Mesothelial cell of epicardium (in vitro differentiated cells): ENCODE measurements at regions not wholly inside any gene's neighbourhood (a gene's known extent, or its start where the extent isn't known, plus 50 kb on each side); places are given as distances from the start of the nearest gene placed in this dataset.

Experiments
- DNase-seq, 2 experiments: peaks; one replicate each; pipeline ENCODE4 v3.0.0; 2021; ENCODE audit warnings: low spot score in 2 of 2; ENCODE audit not compliant: unreplicated experiment in 2 of 2
- H3K27ac Mint-ChIP-seq: 2 replicates; pipeline ENCODE4 v1.8.0; 2021; ENCODE audit warnings: mixed read lengths
- H3K27me3 Mint-ChIP-seq: 2 replicates; pipeline ENCODE4 v1.8.0; 2021; ENCODE audit warnings: low read depth, mixed read lengths
- H3K36me3 Mint-ChIP-seq: 2 replicates; pipeline ENCODE4 v1.8.0; 2021; ENCODE audit warnings: mixed read lengths
- H3K4me1 Mint-ChIP-seq: 2 replicates; pipeline ENCODE4 v1.8.0; 2021; ENCODE audit warnings: mixed read lengths
- H3K4me3 Mint-ChIP-seq: 2 replicates; pipeline ENCODE4 v1.8.0; 2021; ENCODE audit warnings: mild to moderate bottlenecking, moderate library complexity, mixed read lengths
- H3K9me3 Mint-ChIP-seq: 2 replicates; pipeline ENCODE4 v1.8.0; 2021; ENCODE audit warnings: mixed read lengths
- TF ChIP-seq, protein P1 (sequence below): fragments of 200-600 bp; sonication (generic); IDR thresholded peaks from one replicate; pipeline ENCODE4 v1.5.0; 2021; ENCODE audit warnings: antibody characterized with exemption; ENCODE audit not compliant: unreplicated experiment

DNA sequence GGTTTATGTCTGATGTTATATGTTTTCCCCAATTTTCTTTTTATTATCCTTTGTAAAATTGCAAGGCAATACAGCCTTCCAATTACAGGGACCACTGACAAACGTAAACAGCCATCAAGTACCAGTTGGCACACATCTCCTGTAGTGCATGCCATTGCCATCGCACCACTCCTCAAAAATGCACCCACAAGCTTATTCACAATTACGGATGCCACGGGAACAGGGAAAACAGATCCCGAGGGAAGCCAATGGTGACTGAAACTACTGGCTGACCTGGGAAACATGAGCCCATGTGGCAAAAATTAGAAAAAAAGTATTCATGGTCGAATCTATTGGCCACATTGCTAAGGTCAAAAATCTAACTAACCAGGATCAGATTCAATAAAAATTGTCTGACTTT lies 395.2 kb downstream of the PAX1 start:
- no peaks in the 10 kb centered on the region for H3K4me1 Mint-ChIP-seq
- no peak overlapping the region for H3K27ac Mint-ChIP-seq
- peaks cover 3% of the 10 kb centered on the region for H3K9me3 Mint-ChIP-seq
- H3K27me3 Mint-ChIP-seq, result peaks cover 18% of the 10 kb centered on the region
- no peaks in the 10 kb centered on the region for H3K36me3 Mint-ChIP-seq
- TF ChIP-seq, protein P1, sequence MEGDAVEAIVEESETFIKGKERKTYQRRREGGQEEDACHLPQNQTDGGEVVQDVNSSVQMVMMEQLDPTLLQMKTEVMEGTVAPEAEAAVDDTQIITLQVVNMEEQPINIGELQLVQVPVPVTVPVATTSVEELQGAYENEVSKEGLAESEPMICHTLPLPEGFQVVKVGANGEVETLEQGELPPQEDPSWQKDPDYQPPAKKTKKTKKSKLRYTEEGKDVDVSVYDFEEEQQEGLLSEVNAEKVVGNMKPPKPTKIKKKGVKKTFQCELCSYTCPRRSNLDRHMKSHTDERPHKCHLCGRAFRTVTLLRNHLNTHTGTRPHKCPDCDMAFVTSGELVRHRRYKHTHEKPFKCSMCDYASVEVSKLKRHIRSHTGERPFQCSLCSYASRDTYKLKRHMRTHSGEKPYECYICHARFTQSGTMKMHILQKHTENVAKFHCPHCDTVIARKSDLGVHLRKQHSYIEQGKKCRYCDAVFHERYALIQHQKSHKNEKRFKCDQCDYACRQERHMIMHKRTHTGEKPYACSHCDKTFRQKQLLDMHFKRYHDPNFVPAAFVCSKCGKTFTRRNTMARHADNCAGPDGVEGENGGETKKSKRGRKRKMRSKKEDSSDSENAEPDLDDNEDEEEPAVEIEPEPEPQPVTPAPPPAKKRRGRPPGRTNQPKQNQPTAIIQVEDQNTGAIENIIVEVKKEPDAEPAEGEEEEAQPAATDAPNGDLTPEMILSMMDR, result no peak
- no peak for DNase-seq
- H3K4me3 Mint-ChIP-seq, result no peak overlapping the region

DNA sequence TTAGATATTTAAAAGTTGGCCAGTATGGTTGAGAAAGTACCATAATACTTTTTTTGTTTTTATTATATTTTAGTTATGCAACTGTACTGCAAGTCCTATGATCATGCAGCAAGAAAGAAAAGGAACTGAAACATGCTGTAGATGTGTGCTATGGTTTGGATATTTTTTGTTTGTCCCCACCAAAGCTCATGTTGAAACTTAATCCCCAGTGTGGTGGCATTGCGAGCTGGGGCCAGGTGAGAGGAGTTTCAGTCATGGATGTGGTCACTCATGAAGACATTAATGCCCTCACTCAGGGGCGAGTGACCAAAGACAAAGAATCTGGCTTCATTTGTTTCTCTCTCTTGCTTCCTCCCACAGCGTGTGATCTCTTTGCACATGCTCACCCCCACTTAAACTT lies 393.9 kb downstream of the PAX1 start:
- Mint-ChIP-seq H3K4me1 (no peaks in the 10 kb centered on the region), H3K9me3 (peaks cover 7% of the 10 kb centered on the region), H3K27ac (no peak overlapping the region), H3K27me3 (peaks cover 14% of the 10 kb centered on the region), H3K36me3 (no peaks in the 10 kb centered on the region), H3K4me3 (no peak overlapping the region)
- DNase-seq, result no peak
- TF ChIP-seq, protein P1, result no peak

DNA sequence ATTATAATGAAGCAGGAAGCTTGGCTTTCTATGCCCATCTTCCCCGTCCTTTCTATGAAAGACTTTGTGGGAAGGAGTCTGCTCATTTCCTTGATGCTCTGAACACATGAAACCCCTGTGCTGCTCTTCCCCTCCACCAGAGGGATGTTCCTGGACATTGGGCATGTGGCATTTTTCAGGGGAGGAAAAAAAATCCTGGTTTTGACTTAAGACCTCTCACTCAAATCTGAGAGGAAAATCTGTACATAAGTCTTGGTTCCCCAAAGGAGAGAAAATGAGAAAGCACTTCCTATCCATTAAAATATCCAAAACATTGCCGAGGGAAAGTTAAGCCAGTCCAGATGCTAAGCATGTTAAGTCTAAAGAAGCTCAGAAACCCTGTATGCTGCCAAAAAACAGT lies 393.0 kb downstream of the PAX1 start:
- Mint-ChIP-seq H3K9me3 (peaks cover 12% of the 10 kb centered on the region), H3K36me3 (no peaks in the 10 kb centered on the region), H3K4me3 (no peak overlapping the region), H3K4me1 (no peaks in the 10 kb centered on the region), H3K27me3 (peaks cover 14% of the 10 kb centered on the region), H3K27ac (no peak overlapping the region)
- TF ChIP-seq, protein P1, result no peak
- DNase-seq, result no peak

DNA sequence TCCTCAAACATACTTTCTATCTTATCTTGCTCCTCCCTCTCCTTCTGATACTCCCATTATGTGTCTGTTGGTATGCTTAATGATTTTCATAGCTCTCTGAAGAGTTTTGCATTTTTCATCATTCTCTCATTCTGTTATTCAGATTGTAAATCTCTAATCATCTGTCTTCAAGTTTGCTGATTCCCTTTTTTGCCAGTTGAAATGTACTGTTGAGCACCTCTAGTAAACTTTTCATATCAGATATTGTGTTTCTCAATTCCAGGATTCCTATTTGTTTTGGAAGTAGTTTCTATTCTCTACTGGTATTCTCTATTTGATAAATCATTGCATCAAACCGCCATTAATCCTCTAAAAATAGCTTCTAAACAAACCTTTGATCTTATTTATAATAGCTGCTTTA lies 387.7 kb downstream of the PAX1 start:
- Mint-ChIP-seq H3K4me1 (no peaks in the 10 kb centered on the region), H3K36me3 (no peaks in the 10 kb centered on the region), H3K9me3 (peaks cover 48% of the 10 kb centered on the region), H3K27ac (no peak overlapping the region), H3K4me3 (no peak overlapping the region), H3K27me3 (no peaks in the 10 kb centered on the region)
- TF ChIP-seq, protein P1, result no peak
- no peak for DNase-seq

DNA sequence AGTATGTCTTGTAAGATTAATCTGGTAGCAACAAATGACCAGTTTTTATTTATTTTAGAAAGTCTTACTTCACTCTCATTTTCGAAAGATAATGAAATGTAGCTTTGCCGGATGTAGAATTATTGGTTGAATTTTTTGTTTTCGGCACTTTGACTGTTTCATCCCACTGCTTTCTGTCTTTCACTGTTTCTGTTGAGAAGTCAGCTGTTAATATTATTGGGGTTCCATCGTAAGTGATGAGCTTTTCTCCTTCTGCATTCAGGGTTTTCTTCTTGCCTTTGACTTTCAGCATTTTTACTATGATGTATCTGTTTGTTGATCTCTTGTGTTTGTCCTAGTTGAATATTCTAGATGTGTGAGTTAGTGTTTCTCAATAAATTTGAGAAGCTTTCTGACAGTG lies 383.4 kb downstream of the PAX1 start:
- Mint-ChIP-seq H3K9me3 (peaks cover 48% of the 10 kb centered on the region), H3K4me1 (no peaks in the 10 kb centered on the region), H3K36me3 (no peaks in the 10 kb centered on the region), H3K4me3 (no peak overlapping the region), H3K27ac (no peak overlapping the region), H3K27me3 (no peaks in the 10 kb centered on the region)
- no peak for DNase-seq
- TF ChIP-seq, protein P1, result no peak

DNA sequence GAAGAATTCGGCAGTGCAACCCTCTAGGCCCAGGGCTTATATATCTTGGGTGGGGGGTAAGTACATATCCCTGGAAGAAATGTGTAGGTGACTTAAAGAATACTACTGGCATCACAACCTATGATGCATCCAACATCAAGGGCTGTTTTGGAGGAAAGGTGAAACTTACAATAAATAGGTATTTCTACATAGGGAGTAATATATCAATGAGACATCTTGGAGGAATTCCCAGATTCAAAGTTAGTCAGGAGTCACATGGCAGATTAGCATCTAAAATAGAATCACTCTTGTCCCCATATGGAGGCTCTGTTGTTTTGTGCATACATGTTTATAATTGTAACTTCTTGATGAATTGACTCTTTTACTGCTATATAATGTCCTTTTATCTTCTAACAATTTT lies 375.5 kb downstream of the PAX1 start:
- Mint-ChIP-seq H3K27me3 (no peaks in the 10 kb centered on the region), H3K9me3 (peaks cover 36% of the 10 kb centered on the region), H3K27ac (no peak overlapping the region), H3K36me3 (no peaks in the 10 kb centered on the region), H3K4me1 (no peaks in the 10 kb centered on the region), H3K4me3 (no peak overlapping the region)
- DNase-seq, result no peak
- TF ChIP-seq, protein P1, result no peak
